ENCODE measurements at regions not wholly inside any gene's neighbourhood (a gene's known extent, or its start where the extent isn't known, plus 50 kb on each side); places are given as distances from the start of the nearest gene placed in this dataset.

DNA sequence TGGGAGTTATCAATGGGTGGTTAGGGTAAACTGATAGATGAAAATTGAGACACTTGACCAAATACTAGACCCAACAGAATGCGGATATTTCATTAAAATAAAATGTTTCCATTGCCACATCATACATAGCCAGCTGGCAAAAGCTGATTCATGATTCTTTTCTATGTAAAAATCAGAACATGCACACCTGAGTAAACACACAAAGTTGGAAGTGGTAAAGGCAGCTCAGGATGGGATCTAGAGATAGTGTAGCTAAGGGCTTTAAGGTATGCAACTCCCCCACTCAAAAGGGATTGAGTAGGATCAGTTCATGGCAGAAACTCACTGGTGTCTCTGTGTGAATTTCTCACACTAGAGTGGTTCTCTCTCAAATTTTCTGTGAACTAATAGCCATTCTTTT lies 541.1 kb upstream of the GRAMD2B start:
- Mint-ChIP-seq H3K9me3 (ENCODE audit: low read depth) (no peaks in the 10 kb centered on the region), H3K4me3 (ENCODE audit: low read depth) (no peak overlapping the region), H3K27ac (no peak overlapping the region), H3K4me1 (ENCODE audit: low read depth) (peaks cover 7% of the 10 kb centered on the region), H3K27me3 (peaks cover 3% of the 10 kb centered on the region), H3K36me3 (ENCODE audit: insufficient read depth) (no peaks in the 10 kb centered on the region)
- DNase-seq (ENCODE audit: low spot score, unreplicated experiment): no peak
- no peak for TF ChIP-seq CTCF (IDR thresholded peaks at IDR 0.05; ENCODE audit: unreplicated experiment)

- Mint-ChIP-seq H3K4me1 (ENCODE audit: low read depth) (peaks cover 5% of the 10 kb centered on the region), H3K27ac (no peak overlapping the region), H3K27me3 (peaks cover 3% of the 10 kb centered on the region), H3K4me3 (ENCODE audit: low read depth) (no peak overlapping the region), H3K36me3 (ENCODE audit: insufficient read depth) (no peaks in the 10 kb centered on the region), H3K9me3 (ENCODE audit: low read depth) (no peaks in the 10 kb centered on the region)
- DNase-seq (ENCODE audit: low spot score, unreplicated experiment): no peak
- no peak for TF ChIP-seq CTCF (IDR thresholded peaks at IDR 0.05; ENCODE audit: unreplicated experiment)
These were observed 540.0 kb upstream of the GRAMD2B start for GRCh38 chr5:125883223-125883622.

DNA sequence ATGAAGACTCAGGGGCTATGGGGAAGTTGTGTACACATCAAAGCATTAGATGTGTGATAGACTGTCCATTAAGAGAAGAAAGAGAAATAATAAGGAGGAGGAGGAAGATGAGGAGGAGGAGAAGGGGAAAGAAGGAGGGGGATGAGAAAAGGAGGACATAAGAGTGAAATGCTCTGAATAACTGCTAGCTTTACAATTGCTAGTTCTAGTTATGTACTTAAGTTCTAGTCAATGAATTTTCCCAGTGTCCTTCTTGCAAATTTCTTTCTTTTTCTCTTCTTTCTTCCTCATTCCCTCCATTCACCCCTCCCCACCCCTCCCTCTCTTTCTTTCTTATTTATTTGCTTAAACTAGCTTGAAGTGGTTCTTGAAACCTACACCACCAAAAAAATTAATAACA lies 534.9 kb upstream of the GRAMD2B start:
- H3K27me3 Mint-ChIP-seq: no peaks in the 10 kb centered on the region
- H3K9me3 Mint-ChIP-seq (ENCODE audit: low read depth): peaks cover 1% of the 10 kb centered on the region

GRCh38 chr5:125890511-125890931 lies 532.7 kb upstream of the GRAMD2B start:
- no peak overlapping the region for H3K27ac Mint-ChIP-seq
- no peaks in the 10 kb centered on the region for H3K36me3 Mint-ChIP-seq (ENCODE audit: insufficient read depth)
- peaks cover 3% of the 10 kb centered on the region for H3K9me3 Mint-ChIP-seq (ENCODE audit: low read depth)
- H3K4me1 Mint-ChIP-seq (ENCODE audit: low read depth): no peaks in the 10 kb centered on the region
- H3K27me3 Mint-ChIP-seq: no peaks in the 10 kb centered on the region
- no peak for TF ChIP-seq CTCF (IDR thresholded peaks at IDR 0.05; ENCODE audit: unreplicated experiment)
- no peak for DNase-seq (ENCODE audit: low spot score, unreplicated experiment)
- H3K4me3 Mint-ChIP-seq (ENCODE audit: low read depth): no peak overlapping the region

More for the DNA sequence above, 534.9 kb upstream of the GRAMD2B start:
- no peak for TF ChIP-seq CTCF (IDR thresholded peaks at IDR 0.05; ENCODE audit: unreplicated experiment)
- no peak overlapping the region for H3K4me3 Mint-ChIP-seq (ENCODE audit: low read depth)
- no peak for DNase-seq (ENCODE audit: low spot score, unreplicated experiment)
- no peaks in the 10 kb centered on the region for H3K4me1 Mint-ChIP-seq (ENCODE audit: low read depth)
- H3K36me3 Mint-ChIP-seq (ENCODE audit: insufficient read depth): no peaks in the 10 kb centered on the region
- H3K27ac Mint-ChIP-seq: no peak overlapping the region

DNA sequence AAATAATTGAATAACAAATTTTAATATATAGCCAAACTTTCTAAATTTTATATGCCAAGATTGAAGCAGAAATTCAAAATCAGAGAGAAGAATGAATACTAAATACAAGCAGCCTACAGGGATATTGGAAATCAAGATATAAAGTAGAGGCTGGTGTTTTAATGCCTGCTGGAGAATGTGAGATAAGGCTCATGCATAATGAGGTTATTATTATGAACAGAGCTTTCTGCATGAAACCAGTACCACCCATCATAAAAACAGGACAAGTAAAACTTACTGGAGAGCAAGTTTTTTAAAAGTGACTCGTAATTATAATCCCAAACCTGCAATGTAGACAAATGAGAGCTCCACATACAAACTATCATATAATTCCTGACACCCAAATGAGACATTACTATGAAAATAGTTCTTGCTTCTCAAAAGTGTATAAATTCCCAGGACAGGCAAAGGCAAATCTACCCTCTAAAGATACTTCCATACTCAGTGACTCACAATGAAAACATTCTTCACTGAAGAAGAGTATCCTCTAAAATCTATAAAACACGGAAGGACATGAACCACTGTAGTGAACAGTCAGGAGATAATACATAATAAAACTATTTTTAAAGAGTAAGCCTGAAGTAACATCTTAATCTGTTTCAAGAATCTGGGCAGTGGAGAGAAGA lies 532.0 kb upstream of the GRAMD2B start:
- no peak for DNase-seq (ENCODE audit: low spot score, unreplicated experiment)
- no peaks in the 10 kb centered on the region for H3K4me1 Mint-ChIP-seq (ENCODE audit: low read depth)
- no peak overlapping the region for H3K27ac Mint-ChIP-seq
- no peak for TF ChIP-seq CTCF (IDR thresholded peaks at IDR 0.05; ENCODE audit: unreplicated experiment)
- H3K9me3 Mint-ChIP-seq (ENCODE audit: low read depth): peaks cover 3% of the 10 kb centered on the region
- H3K27me3 Mint-ChIP-seq: no peaks in the 10 kb centered on the region
- no peak overlapping the region for H3K4me3 Mint-ChIP-seq (ENCODE audit: low read depth)
- H3K36me3 Mint-ChIP-seq (ENCODE audit: insufficient read depth): no peaks in the 10 kb centered on the region
